Keratinocyte (primary cell): ENCODE measurements at regions not wholly inside any gene's neighbourhood (a gene's known extent, or its start where the extent isn't known, plus 50 kb on each side); places are given as distances from the start of the nearest gene placed in this dataset.

Source experiments
- DNase-seq: peaks from one replicate; pipeline ENCODE4 v3.0.0-alpha.2; 2011; ENCODE audit warnings: low read depth, missing footprints, low spot score
- FAIRE-seq: peaks from 2 replicates; lab custom pipeline; 2011; peaks lifted over from hg19 to GRCh38; lab: Jason Lieb, UNC
- H2AFZ ChIP-seq: 2 replicates; pipeline ENCODE4 v1.6.0; 2012; ENCODE audit warnings: low read length, control low read depth, inconsistent platforms; ENCODE audit not compliant: control insufficient read depth
- H3K27ac ChIP-seq: 2 replicates; pipeline ENCODE4 v1.5.1; 2011; ENCODE audit warnings: low read length; ENCODE audit not compliant: control insufficient read depth, insufficient read depth
- H3K27me3 ChIP-seq: 3 replicates; pipeline ENCODE4 v1.6.0; 2011; ENCODE audit warnings: low read length; ENCODE audit not compliant: control insufficient read depth, insufficient read depth; ENCODE audit errors: extremely low read depth
- H3K36me3 ChIP-seq, 2 experiments: 2 replicates in 1 of 2; 3 replicates in 1 of 2; pipeline ENCODE4 v1.5.1; 2011; ENCODE audit warnings: low read length in 2 of 2, mild to moderate bottlenecking in 1 of 2; ENCODE audit not compliant: control insufficient read depth in 2 of 2, insufficient read depth in 2 of 2; ENCODE audit errors: extremely low read depth in 1 of 2
- H3K4me1 ChIP-seq: 3 replicates; pipeline ENCODE4 v1.5.1; 2011; ENCODE audit warnings: low read length; ENCODE audit not compliant: control insufficient read depth, insufficient read depth; ENCODE audit errors: extremely low read depth
- H3K4me2 ChIP-seq: 3 replicates; pipeline ENCODE4 v1.6.0; 2011; ENCODE audit warnings: low read depth, low read length; ENCODE audit not compliant: control insufficient read depth, insufficient read depth; ENCODE audit errors: extremely low read depth
- H3K4me3 ChIP-seq, 3 experiments: fragments of 200-600 bp in 1 of 3; sonication (generic) in 1 of 3; 2 replicates in 2 of 3; 3 replicates in 1 of 3; pipeline ENCODE4 v1.5.1; 2011 to 2016; ENCODE audit warnings: low read length in 3 of 3, mild to moderate bottlenecking in 3 of 3, control low read depth in 2 of 3, inconsistent platforms in 1 of 3, low read depth in 1 of 3, mixed read lengths in 1 of 3, mixed run types in 1 of 3, moderate library complexity in 1 of 3; ENCODE audit not compliant: control insufficient read depth in 2 of 3, insufficient read depth in 2 of 3; ENCODE audit errors: extremely low read depth in 1 of 3
- H3K79me2 ChIP-seq: 2 replicates; pipeline ENCODE4 v1.6.0; 2012; ENCODE audit warnings: low read length; ENCODE audit not compliant: control insufficient read depth, insufficient read depth
- H3K9ac ChIP-seq: 3 replicates; pipeline ENCODE4 v1.6.0; 2011; ENCODE audit warnings: low read length; ENCODE audit not compliant: control insufficient read depth, insufficient read depth; ENCODE audit errors: extremely low read depth
- H3K9me1 ChIP-seq: 3 replicates; pipeline ENCODE4 v1.6.0; 2011; ENCODE audit warnings: low read length; ENCODE audit not compliant: control insufficient read depth, insufficient read depth; ENCODE audit errors: extremely low read depth
- H3K9me3 ChIP-seq: 2 replicates; pipeline ENCODE4 v1.5.1; 2012; ENCODE audit warnings: low read depth, low read length; ENCODE audit not compliant: control insufficient read depth
- H4K20me1 ChIP-seq: 3 replicates; pipeline ENCODE4 v1.6.0; 2011; ENCODE audit warnings: low read length; ENCODE audit not compliant: control insufficient read depth, insufficient read depth; ENCODE audit errors: extremely low read depth
- EZH2 ChIP-seq: IDR thresholded peaks from one replicate; pipeline ENCODE4 v1.6.1; 2012; ENCODE audit warnings: inconsistent platforms, mild to moderate bottlenecking, low read length, moderate library complexity
- dilution Hi-C: fragments of 300-500 bp; cut with MboI; formaldehyde crosslinking; loops from one replicate; pipeline ENCODE4 v1.7.0; 2020; ENCODE audit warnings: low sequenced_read_pairs; ENCODE audit not compliant: extremely low pct_ligation_motif_present
- TF ChIP-seq, protein P1 (sequence below), 3 experiments: IDR thresholded peaks in 1 of 3; conservative IDR thresholded peaks in 1 of 3; optimal IDR thresholded peaks in 1 of 3; 2 replicates in 2 of 3; 3 replicates in 1 of 3; pipeline versions ENCODE3 to v1.5.1; 2011; ENCODE audit warnings: low read length in 3 of 3, mild to moderate bottlenecking in 3 of 3, moderate library complexity in 2 of 3, control low read depth in 1 of 3, inconsistent platforms in 1 of 3; ENCODE audit not compliant: insufficient read depth in 2 of 3; ENCODE audit errors: extremely low read depth in 1 of 3

DNA sequence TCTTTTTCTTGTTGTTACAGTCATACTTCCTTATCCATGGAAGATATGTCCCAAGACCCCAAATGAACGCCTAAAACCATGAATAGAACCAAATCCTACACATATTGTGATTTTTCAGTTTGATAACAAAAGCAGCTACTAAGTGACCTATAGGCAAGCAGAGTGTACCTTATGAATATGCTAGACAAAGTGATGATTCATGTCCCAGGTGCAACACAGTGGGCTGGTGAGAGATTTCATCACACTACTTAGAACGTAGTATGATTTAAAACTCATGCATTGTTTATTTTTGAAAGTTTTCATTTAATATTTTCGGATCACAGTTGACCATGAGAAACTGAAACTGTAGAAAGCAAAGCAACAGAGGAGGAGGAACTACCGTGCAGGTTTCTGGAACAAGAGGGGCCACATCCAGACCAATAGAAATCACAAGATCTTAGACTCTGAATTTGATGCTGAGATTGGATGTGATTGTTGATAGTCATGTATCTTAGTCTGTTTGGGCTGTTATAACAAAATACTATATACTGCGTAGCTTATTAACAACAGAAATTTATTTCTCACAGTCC lies 470.8 kb upstream of the VRK2 start:
- Histone ChIP-seq H3K9me3 (no peaks in the 10 kb centered on the region), H3K4me1 (no peaks in the 10 kb centered on the region), H3K9ac (no peak overlapping the region), H3K4me2 (no peak overlapping the region), H3K36me3 (no peaks in the 10 kb centered on the region), H3K4me3 (no peak overlapping the region), H3K79me2 (no peaks in the 10 kb centered on the region), H3K27me3 (no peaks in the 10 kb centered on the region), H3K9me1 (no peaks in the 10 kb centered on the region), H2AFZ (no peak overlapping the region), H4K20me1 (no peaks in the 10 kb centered on the region), H3K27ac (no peak overlapping the region)
- no peak for FAIRE-seq
- no peak for TF ChIP-seq EZH2
- TF ChIP-seq, protein P1, sequence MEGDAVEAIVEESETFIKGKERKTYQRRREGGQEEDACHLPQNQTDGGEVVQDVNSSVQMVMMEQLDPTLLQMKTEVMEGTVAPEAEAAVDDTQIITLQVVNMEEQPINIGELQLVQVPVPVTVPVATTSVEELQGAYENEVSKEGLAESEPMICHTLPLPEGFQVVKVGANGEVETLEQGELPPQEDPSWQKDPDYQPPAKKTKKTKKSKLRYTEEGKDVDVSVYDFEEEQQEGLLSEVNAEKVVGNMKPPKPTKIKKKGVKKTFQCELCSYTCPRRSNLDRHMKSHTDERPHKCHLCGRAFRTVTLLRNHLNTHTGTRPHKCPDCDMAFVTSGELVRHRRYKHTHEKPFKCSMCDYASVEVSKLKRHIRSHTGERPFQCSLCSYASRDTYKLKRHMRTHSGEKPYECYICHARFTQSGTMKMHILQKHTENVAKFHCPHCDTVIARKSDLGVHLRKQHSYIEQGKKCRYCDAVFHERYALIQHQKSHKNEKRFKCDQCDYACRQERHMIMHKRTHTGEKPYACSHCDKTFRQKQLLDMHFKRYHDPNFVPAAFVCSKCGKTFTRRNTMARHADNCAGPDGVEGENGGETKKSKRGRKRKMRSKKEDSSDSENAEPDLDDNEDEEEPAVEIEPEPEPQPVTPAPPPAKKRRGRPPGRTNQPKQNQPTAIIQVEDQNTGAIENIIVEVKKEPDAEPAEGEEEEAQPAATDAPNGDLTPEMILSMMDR (optimal IDR thresholded peaks at IDR 0.05 in 1 of 3, IDR thresholded peaks at IDR 0.05 in 1 of 3, conservative IDR thresholded peaks at IDR 0.05 in 1 of 3; ENCODE audit: extremely low read depth in 1 of 3, insufficient read depth in 2 of 3, low read length in 3 of 3), result no peak
- DNase-seq, result no peak
- dilution Hi-C loops, result no loop called here

DNA sequence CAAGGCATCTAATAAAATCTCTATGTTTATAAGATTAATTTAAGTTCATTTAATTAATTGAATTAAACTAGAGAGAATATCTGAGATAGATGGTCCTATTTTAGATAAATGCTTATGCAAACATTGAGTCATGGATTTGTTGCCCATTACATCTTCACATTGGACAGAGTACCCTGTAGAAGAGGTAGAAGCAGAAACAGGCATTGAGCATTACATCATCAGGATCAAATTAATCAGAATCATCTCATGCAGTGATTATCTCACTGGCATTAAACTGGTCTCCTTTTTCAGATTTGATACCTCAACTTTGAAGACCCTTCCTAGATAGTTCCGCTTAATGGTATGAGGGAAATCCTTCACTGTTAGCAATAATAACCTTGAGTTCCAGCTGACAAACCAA lies 469.6 kb upstream of the VRK2 start:
- Histone ChIP-seq H3K9me1 (no peaks in the 10 kb centered on the region), H3K4me3 (no peak overlapping the region), H3K27me3 (no peaks in the 10 kb centered on the region), H3K36me3 (no peaks in the 10 kb centered on the region), H3K9ac (no peak overlapping the region), H4K20me1 (no peaks in the 10 kb centered on the region), H3K4me1 (no peaks in the 10 kb centered on the region), H3K79me2 (no peaks in the 10 kb centered on the region), H3K9me3 (no peaks in the 10 kb centered on the region), H3K4me2 (no peak overlapping the region), H3K27ac (no peak overlapping the region), H2AFZ (no peak overlapping the region)
- DNase-seq, result no peak
- no peak for TF ChIP-seq EZH2
- TF ChIP-seq, protein P1 (optimal IDR thresholded peaks at IDR 0.05 in 1 of 3, IDR thresholded peaks at IDR 0.05 in 1 of 3, conservative IDR thresholded peaks at IDR 0.05 in 1 of 3; ENCODE audit: extremely low read depth in 1 of 3, insufficient read depth in 2 of 3, low read length in 3 of 3), result no peak
- FAIRE-seq, result no peak
- dilution Hi-C loops, result no loop called here
